SU-DHL-6 (cell line): ENCODE measurements at regions not wholly inside any gene's neighbourhood (a gene's known extent, or its start where the extent isn't known, plus 50 kb on each side); places are given as distances from the start of the nearest gene placed in this dataset.
"Not testable (repeated sequence)": the region's sequence is repeated elsewhere in the genome, so short reads cannot be mapped to it uniquely, and the experiment has no call there.

ENCODE experiments used
- H2AFZ ChIP-seq: fragments of 200-600 bp; sonication (generic); 2 replicates; pipeline ENCODE4 v1.6.1; 2014; ENCODE audit warnings: low read depth, mild to moderate bottlenecking, moderate library complexity, mixed read lengths, antibody characterized with exemption, low read length; ENCODE audit not compliant: severe bottlenecking
- H3F3A ChIP-seq: fragments of 200-600 bp; shearing (Covaris generic); 2 replicates; pipeline ENCODE4 v1.6.0; 2016; ENCODE audit warnings: antibody characterized with exemption, mild to moderate bottlenecking; ENCODE audit not compliant: insufficient read depth
- H3K27ac ChIP-seq: fragments of 200-600 bp; sonication (generic); 2 replicates; pipeline ENCODE4 v1.5.1; 2016; ENCODE audit warnings: low read depth, mild to moderate bottlenecking, low read length, moderate library complexity, mixed read lengths
- H3K27me3 ChIP-seq: fragments of 200-600 bp; sonication (generic), shearing (Covaris generic); 2 replicates; pipeline ENCODE4 v1.6.0; 2014; ENCODE audit warnings: mild to moderate bottlenecking, low read length
- H3K36me3 ChIP-seq: fragments of 200-600 bp; sonication (generic); 2 replicates; pipeline ENCODE4 v1.6.1; 2014; ENCODE audit warnings: mild to moderate bottlenecking, low read length, mixed read lengths
- H3K4me2 ChIP-seq: fragments of 300-600, 200-600 bp; shearing (Covaris generic), sonication (generic); 2 replicates; pipeline ENCODE4 v1.6.0; 2014; ENCODE audit warnings: low read length, low read depth, mild to moderate bottlenecking; ENCODE audit not compliant: poor library complexity, severe bottlenecking
- H3K4me3 ChIP-seq: fragments of 200-600 bp; sonication (generic); 2 replicates; pipeline ENCODE4 v1.5.1; 2014; ENCODE audit warnings: antibody characterized with exemption, low read length, mild to moderate bottlenecking, mixed read lengths; ENCODE audit not compliant: insufficient read depth, poor library complexity, severe bottlenecking
- H3K79me2 ChIP-seq: fragments of 200-600 bp; sonication (generic); 2 replicates; pipeline ENCODE4 v1.6.1; 2014; ENCODE audit warnings: mild to moderate bottlenecking, low read length, moderate library complexity; ENCODE audit not compliant: insufficient read depth
- H3K9ac ChIP-seq: fragments of 200-600 bp; sonication (generic); 2 replicates; pipeline ENCODE4 v1.7.0; 2014; ENCODE audit warnings: mild to moderate bottlenecking, low read length
- H3K9me2 ChIP-seq: fragments of 200-600 bp; sonication (generic); replicated peaks from 2 replicates; pipeline ENCODE4 v1.6.1; 2014; ENCODE audit warnings: low read length; ENCODE audit not compliant: insufficient read depth
- H3K9me3 ChIP-seq: fragments of 200-600 bp; sonication (generic); 2 replicates; pipeline ENCODE4 v1.6.1; 2014; ENCODE audit warnings: low read length, mixed read lengths; ENCODE audit not compliant: insufficient read depth
- H4K20me1 ChIP-seq: fragments of 200-600 bp; sonication (generic); 2 replicates; pipeline ENCODE4 v1.6.1; 2014; ENCODE audit warnings: low read depth, mild to moderate bottlenecking, antibody characterized with exemption, low read length, moderate library complexity, mixed read lengths
- EZH2phosphoT487 ChIP-seq: fragments of 200-600 bp; sonication (generic), shearing (Covaris generic); conservative IDR thresholded peaks from 2 replicates; pipeline ENCODE4 v1.6.1; 2018; ENCODE audit warnings: mild to moderate bottlenecking, antibody characterized with exemption, low read length, moderate library complexity, mixed read lengths
- TF ChIP-seq, protein P1 (sequence below): fragments of 200-600 bp; sonication (generic); IDR thresholded peaks from one replicate; pipeline ENCODE4 v1.5.1; 2017; ENCODE audit warnings: antibody characterized with exemption, mild to moderate bottlenecking, low read length, moderate library complexity; ENCODE audit not compliant: insufficient read depth, poor library complexity, severe bottlenecking

DNA sequence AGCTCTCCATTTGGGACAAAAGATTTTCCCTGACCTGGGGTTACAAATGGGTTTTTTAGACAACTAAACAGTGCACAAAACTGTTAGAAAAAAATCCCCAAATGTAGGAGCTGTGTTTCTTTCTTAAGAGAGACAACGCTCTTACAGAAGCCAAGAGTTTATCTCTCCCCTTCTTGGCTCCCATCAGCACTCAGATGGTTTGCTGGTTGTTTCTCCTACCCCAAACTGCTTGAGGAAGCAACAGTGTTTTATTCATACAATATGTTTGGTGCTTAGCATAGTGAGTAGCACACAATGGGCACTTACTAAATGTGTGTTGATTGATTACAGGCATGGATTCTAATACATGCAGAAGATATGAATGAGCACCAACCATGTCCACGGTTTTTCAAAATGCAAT, 209.5 kb upstream of the ANO5 start:
- Histone ChIP-seq H3K9me2 (no peaks in the 10 kb centered on the region), H3K9me3 (no peaks in the 10 kb centered on the region), H3K4me2 (no peak overlapping the region), H3K4me3 (no peak overlapping the region), H3K27me3 (no peaks in the 10 kb centered on the region), H3K9ac (no peak overlapping the region), H4K20me1 (no peaks in the 10 kb centered on the region), H3K36me3 (no peaks in the 10 kb centered on the region), H2AFZ (no peak overlapping the region), H3F3A (no peaks in the 10 kb centered on the region), H3K27ac (no peak overlapping the region), H3K79me2 (no peaks in the 10 kb centered on the region)
- TF ChIP-seq EZH2phosphoT487 = no peak
- TF ChIP-seq, protein P1, sequence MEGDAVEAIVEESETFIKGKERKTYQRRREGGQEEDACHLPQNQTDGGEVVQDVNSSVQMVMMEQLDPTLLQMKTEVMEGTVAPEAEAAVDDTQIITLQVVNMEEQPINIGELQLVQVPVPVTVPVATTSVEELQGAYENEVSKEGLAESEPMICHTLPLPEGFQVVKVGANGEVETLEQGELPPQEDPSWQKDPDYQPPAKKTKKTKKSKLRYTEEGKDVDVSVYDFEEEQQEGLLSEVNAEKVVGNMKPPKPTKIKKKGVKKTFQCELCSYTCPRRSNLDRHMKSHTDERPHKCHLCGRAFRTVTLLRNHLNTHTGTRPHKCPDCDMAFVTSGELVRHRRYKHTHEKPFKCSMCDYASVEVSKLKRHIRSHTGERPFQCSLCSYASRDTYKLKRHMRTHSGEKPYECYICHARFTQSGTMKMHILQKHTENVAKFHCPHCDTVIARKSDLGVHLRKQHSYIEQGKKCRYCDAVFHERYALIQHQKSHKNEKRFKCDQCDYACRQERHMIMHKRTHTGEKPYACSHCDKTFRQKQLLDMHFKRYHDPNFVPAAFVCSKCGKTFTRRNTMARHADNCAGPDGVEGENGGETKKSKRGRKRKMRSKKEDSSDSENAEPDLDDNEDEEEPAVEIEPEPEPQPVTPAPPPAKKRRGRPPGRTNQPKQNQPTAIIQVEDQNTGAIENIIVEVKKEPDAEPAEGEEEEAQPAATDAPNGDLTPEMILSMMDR = no peak

- Histone ChIP-seq H3K9ac (no peak overlapping the region), H3K27me3 (no peaks in the 10 kb centered on the region), H3K4me2 (no peak overlapping the region), H3F3A (no peaks in the 10 kb centered on the region), H3K27ac (no peak overlapping the region), H3K4me3 (no peak overlapping the region), H3K9me2 (no peaks in the 10 kb centered on the region), H3K9me3 (no peaks in the 10 kb centered on the region), H3K36me3 (no peaks in the 10 kb centered on the region), H3K79me2 (no peaks in the 10 kb centered on the region), H2AFZ (no peak overlapping the region), H4K20me1 (no peaks in the 10 kb centered on the region)
- TF ChIP-seq, protein P1 = no peak
- TF ChIP-seq EZH2phosphoT487 = no peak
Observed at GRCh38 chr11:21986361-21986760, 206.5 kb upstream of the ANO5 start.

GRCh38 chr11:21987261-21987660, 205.6 kb upstream of the ANO5 start:
- no peaks in the 10 kb centered on the region for H3K27me3 ChIP-seq
- H3K9me2 ChIP-seq = no peaks in the 10 kb centered on the region
- H3K9ac ChIP-seq = no peak overlapping the region
- H3K4me2 ChIP-seq = no peak overlapping the region
- H2AFZ ChIP-seq = no peak overlapping the region
- H3K27ac ChIP-seq = no peak overlapping the region
- H3K4me3 ChIP-seq = no peak overlapping the region
- no peaks in the 10 kb centered on the region for H3K36me3 ChIP-seq
- no peaks in the 10 kb centered on the region for H3K9me3 ChIP-seq
- no peaks in the 10 kb centered on the region for H3K79me2 ChIP-seq
- no peaks in the 10 kb centered on the region for H4K20me1 ChIP-seq
- no peak for TF ChIP-seq EZH2phosphoT487
- TF ChIP-seq, protein P1 = no peak
- H3F3A ChIP-seq = no peaks in the 10 kb centered on the region

DNA sequence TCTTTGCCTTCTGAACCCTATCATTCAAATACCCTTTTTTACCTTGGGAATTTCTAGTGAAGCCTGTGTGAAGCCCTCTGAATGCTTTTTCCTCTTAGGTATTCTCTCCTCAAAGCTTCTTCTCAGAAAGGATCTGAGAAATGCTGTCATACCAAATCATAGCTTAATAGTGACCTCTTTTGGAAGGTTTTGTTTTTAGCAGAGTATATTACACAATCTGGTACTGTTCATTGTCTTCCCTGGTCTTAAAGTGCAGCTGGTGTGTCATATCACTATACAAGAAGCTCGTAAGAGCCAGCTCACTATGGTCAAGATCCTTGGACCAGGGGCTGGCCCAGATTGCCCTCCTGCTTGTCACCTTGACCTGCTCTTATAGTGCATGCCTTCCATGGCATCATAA, 204.4 kb upstream of the ANO5 start:
- Histone ChIP-seq H3K4me2 (no peak overlapping the region), H3F3A (no peaks in the 10 kb centered on the region), H3K27ac (no peak overlapping the region), H3K4me3 (no peak overlapping the region), H4K20me1 (no peaks in the 10 kb centered on the region), H3K9ac (no peak overlapping the region), H3K27me3 (no peaks in the 10 kb centered on the region), H2AFZ (no peak overlapping the region), H3K79me2 (no peaks in the 10 kb centered on the region), H3K9me3 (no peaks in the 10 kb centered on the region), H3K9me2 (no peaks in the 10 kb centered on the region), H3K36me3 (no peaks in the 10 kb centered on the region)
- TF ChIP-seq EZH2phosphoT487 = no peak
- TF ChIP-seq, protein P1 = no peak

DNA sequence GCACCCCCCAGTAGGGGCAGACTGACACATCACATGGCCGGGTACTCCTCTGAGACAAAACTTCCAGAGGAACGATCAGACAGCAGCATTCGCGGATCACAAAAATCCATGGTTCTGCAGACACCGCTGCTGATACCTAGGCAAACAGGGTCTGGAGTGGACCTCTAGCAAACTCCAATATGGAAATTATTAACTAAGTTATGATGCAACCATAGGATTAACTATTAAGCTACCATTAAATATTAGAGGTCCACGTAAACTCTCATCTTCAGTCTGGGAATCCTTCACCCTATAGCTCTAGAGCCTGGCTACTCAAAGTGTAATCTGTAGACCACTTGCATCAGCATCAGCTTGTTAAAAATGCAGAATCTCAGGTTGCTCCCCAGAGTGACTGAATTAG, 191.1 kb upstream of the ANO5 start:
- H3K9me3 ChIP-seq, H3K27ac ChIP-seq, H3K9me2 ChIP-seq, H3K27me3 ChIP-seq, H3K4me3 ChIP-seq, H3F3A ChIP-seq, H3K79me2 ChIP-seq, H4K20me1 ChIP-seq, H3K36me3 ChIP-seq, H3K4me2 ChIP-seq, H3K9ac ChIP-seq, H2AFZ ChIP-seq: not testable (repeated sequence)
